GM19463 (cell line): ENCODE measurements at regions not wholly inside any gene's neighbourhood (a gene's known extent, or its start where the extent isn't known, plus 50 kb on each side); places are given as distances from the start of the nearest gene placed in this dataset.
"Not testable (repeated sequence)": the region's sequence is repeated elsewhere in the genome, so short reads cannot be mapped to it uniquely, and the experiment has no call there.

ENCODE experiments used
- ATAC-seq: cut with Tn5 transposase; IDR thresholded peaks from one replicate; pipeline ENCODE4 v1.9.1; 2021; ENCODE audit warnings: mild to moderate bottlenecking, moderate library complexity; ENCODE audit not compliant: unreplicated experiment

DNA sequence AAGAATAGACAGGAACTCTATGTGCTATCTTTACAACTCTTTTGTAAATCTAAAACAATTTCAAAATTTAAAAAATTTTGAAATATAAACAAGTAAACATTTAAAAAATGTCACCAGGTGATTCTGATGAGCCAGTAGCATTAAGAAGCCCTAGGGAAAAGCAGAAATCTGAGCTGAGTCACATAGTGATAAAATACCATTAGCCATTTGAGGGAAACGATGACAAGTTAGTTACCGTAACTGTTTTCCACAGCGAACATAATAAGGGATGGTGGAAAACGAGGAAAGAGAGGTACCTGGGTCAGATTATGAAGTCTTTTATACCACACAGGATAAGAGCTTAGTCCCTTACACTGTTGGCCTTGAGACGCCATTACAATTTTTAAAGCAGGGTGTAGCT lies 55.5 kb downstream of the PRR15 start:
- ATAC-seq, result no peak

DNA sequence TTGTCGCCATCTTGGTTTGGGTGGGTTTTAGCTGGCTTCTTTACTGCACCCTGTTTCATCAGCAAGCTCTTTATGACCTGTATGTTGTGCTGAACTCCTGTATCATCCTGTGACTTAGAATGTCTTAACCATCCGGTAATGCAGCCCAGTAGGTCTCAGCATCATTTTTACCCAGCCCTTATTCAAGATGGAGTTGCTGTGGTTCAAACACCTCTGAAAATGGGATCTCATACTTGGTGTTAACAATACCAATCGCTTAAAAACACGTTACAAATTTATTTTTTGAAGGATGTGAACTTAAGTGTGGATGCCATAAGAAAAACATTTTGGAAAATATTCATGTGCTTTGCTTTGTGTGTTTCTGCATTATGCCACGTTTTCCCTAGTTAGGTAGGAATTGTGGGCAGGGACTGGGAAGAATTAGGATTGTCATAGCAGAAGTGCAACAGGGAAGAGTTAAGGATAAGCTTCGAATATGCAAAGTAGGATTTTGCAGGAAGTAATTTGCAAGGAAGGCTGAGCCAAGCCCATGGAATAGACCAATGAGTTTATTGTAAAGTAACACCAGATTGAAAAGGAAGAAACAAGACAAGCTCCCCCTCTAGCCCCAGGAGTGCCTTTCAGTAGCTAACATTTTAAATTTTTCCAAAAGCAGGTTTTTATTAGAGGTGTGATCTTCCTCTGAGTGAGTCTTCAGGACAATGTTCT lies 56.4 kb downstream of the PRR15 start:
- ATAC-seq, result no peak

DNA sequence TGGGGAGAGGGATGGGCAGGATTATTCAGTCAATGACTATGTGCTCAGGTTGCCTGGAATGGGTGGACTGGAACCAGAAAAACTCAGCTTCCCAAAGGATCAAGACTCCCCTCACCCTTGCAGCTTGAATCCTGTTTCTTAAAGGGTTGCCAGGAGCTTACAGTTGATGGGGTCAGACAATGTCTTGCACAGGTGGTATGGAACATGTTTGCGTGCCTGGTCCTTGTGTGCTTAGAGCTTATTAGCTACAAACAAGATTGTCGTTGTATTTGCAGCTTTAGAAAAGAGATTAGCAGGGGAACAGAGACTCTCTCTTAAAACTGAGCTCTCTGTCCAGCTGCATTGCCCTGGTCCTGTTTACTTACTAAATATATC lies 56.9 kb downstream of the PRR15 start:
- ATAC-seq, result no peak

DNA sequence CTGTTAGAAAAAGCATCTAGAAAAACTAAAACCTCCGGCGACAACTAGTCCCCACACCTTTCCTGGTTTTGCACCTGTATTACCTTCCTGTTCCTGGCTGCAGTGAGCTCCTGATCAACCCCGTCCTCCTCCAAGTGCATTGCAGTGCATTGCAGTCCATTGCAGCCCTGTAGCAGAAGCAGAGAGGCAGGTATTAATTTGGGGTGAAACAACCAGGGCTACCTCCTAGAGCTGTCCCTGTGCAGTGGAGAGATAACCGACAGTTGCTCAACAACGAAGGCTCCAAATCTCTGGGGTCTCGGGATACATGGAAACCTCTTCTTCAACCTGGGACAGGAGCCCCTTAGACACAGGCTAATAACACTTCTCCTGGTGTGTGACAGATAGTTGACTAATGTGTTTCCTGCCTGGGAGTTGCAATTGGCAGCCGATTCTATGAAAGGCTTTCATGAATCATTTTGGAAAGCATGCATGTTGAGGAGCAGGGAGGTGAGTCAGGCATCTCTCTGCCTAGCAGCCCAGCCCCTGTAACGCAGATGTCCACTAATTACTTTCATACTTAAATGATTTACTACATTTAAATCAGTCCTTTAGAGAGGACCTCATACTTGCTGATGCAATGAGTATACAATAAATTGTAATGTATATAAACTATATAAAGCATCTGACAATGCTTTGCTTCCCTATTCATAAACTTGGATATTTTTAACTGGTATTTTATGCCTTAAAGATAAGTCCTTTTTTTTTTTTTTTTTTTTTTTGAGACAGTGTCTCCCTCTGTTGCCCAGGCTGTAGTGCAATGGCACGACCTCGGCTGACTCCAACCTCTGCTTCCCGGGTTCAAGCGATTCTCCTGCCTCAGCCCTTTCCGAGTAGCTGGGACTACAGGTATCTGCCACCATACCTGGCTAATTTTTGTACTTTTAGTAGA lies 59.0 kb downstream of the PRR15 start:
- no peak for ATAC-seq

DNA sequence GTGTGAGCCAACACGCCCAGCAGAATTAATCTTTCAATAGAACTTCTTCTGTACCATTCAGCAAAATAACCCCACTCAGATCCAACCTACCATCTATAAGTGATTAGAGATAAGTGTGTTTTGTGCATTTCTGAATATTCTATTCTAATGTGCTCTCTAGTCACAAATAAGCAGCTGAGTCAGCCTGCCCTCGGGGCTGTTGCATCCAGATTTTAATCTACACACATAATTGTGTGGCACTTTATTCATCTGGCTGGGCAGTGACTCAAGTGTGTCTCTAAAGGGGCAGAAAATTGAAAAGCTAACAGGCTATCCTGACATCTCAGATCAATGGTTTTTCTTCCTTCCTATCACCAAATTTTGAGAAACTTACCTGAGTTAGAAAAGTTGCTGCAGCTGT lies 60.3 kb downstream of the PRR15 start:
- no peak for ATAC-seq

DNA sequence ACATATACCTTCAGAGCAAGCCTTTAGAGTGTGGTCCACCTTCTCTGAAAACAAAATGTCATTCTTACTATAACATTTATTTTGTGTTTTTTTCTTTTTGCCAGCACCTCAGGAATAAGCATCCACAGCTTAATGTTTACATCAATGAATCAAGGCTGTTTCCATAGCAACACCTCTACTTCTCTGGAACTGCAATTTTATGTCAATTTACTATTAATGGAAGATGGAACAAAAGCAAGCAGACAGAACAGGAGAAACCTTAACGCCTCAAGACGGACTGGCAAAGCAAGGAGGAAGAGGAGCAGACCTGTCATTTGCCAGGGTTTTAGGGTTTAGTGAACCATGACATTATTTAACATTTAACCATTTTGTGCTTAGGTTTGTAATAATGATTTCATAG lies 63.1 kb downstream of the PRR15 start:
- no peak for ATAC-seq

DNA sequence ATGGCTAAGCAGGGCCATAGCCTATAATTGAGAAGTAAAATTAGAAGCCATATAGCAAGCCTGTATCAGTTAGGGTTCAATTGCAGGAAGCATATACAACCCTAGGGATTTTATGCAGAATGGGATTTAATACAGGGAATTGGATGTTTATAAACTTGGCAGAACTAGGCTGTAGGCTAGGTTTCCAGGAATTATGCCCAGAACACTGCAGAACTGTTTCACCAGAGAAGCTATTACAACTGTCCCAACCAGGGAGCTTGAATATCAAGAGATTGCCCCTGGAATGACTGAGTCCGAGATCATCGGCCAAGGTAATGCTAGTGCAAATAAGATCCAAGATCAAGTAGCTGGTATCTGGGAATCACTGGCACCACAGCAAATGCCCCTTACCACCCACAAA lies 64.0 kb downstream of the PRR15 start:
- ATAC-seq, result no peak

DNA sequence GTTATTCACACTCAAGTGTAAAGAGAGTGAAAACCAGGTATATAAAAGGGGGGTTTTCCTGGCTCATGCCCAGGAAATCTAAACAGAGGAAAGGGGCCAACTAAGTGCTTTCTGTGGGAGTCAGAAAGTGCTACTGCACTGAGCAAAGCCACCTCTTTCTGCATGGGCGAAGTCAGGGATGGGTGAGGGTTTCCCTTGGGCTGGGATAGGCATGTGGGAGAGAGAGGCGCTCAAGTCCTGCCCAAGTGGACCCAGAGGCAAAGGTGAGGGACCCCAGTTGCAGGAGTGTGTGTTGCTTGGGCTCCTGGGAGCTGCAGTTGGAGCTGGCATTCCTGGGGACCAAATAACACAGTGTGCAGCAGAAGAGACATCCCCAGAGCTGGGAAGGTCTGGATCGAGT lies 65.9 kb downstream of the PRR15 start:
- no peak for ATAC-seq

DNA sequence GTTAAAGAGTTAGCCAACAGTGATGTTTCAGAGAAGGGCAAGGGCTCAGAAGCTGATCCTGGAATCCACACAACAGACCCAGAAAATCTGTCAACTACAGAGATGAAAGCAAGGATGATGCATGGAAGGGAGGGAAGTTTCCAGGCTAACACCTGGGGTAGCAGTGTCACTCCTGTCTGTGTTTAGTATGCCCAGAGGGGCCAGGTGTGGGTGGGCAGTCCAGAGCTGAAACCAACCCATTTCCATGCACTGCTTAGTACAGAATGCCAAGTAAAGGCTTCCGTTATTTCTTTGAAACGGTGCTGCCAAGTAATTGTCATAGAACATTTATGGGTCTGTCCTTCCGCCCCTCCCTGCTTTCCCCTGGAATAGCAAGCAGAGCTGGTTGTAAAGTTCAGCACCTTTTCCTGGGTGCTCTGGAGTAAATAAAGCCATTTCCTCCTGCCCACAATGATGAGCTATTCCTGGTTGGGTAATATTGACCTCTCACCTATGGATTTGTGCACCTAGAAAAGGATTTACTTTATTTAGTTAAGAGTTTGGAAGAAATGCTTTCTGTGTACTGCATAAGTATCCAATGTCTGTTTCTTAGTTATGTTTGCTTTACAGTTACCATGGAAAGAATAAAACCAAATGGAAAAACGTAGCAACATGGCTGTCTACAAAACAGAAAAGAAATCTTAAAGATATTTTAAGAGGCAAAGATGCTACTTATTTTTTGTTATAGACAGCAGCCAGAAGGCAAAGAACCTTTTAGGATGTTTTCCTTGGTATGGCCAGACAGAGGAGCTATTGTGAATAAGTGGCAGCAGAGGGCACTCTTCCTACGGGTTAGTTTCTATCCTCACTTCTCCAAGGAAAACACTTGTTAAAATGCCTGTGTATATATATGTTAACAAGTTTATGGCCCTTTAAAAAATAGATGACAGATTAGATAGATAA lies 71.7 kb downstream of the PRR15 start:
- not testable (repeated sequence) for ATAC-seq

DNA sequence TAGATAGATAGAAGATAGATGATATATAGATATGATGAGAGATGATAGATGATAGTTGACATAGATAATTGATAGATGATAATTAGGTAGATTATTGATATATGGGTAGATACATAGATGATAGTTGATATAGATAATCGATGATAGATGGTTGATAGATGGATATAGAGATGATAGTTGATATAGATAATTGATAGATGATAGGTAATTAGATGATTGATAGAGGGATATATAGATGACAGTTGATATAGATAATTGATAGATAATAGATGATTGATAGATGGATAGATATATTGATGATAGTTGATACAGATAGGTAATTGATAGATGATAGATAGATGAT lies 72.3 kb downstream of the PRR15 start:
- ATAC-seq, result no peak

DNA sequence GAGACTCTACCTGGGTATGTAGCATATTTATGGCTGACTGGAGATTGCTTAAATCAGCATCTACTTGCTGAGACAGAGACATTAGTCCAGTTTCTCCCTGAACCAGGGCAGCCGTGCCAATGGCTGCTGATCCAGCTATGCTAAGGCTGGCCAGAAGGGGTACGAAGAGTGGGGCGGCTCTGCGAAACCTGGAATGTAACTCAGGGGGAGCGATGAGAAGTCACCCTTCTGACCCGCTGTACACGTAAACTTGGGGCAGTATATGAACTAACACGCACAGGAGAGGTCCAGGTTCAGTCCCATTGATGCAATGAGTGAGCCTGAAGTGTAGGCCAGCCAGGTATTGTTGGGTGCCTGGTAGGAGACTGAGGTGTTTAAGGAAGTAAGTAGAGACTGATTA lies 73.7 kb downstream of the PRR15 start:
- ATAC-seq, result no peak

DNA sequence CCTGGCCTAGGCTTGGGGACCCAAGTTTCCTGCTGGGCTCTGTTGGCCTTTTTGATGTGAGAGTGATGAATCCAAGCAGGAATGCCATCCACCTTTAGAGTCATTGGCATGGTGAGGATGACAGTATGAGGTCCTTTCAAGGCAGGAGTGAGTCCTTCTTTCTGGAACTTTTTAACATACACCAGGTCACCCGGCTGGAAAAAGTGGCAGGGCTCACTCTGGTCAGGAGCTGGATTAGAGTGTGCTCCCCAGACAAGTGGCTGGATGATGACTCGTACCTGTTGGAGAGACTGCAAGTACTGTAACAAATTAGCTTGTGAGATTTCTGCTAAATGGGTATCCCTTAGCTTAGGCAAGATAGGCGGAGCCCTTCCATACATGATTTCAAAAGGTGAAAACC lies 75.2 kb downstream of the PRR15 start:
- ATAC-seq, result not testable (repeated sequence)

DNA sequence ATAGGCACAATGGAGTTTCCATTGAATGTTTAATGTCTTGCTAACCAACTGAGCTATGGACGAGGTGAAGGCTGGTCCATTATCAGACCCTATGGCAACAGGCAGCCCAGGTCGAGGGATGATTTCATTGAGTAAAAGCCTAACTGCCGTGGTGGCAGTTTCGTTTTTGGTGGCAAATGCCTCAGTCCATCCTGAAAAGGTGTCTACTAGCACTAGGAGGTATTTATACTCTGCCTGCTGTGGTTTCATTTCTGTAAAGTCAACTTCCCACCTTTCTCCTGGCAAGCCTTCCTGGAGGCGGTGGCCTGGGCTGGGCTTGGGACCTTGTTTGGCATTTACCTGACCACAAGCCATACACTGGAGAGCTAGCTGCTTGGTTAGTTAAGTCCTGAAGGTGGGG lies 75.8 kb downstream of the PRR15 start:
- ATAC-seq, result no peak

DNA sequence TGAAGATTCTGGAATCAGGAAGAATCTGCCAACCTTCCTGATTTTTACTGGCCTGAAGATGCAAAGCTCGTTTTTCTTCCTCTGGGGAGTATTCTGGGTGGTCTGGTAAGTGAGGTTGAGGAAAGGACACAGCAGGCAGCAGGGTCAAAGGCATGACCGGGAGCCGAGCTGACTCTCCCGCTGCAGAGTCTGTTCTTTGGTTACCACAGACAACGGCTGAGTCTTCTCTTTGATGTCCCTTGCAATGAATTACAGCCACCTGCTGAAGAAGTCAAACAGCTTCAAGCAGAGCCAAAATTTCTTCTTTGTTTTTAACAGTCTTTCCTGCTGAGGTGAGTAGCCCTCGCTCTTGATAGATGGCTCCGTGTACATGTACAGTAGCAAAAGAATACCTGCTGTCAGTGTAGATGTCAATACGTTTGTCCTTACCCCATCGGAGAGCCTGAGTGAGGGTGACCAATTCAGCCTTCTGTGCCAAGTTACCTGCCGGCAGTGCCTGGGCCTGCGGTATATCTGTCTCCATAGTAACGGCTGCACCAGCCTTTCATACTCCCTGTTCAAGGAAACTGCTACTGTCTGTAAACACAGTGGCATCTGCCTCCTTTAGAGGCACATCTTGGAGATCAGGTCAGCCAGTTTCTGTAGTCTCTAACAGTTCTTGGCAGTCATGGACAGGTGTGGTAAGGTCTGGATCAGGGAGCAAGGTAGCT lies 76.4 kb downstream of the PRR15 start:
- no peak for ATAC-seq

DNA sequence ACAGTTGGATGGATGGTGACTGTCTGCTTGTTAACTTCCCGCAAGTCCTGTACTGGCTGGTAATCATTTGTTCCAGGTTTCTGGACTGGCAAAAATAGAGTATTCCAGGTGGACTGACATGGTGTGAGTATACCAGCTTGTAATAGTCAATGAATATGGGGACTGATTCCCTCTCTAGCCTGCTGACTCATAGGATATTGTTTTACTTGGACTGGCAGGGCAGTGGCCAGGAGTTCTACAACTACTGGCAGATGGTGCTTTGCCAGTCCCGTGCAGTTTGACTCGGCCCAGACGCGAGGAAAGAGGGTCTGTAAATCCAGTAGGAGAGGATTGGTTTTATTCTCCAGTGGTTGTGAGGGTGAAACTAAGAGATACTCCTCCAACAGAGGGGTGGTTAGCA lies 78.0 kb downstream of the PRR15 start:
- ATAC-seq, result no peak

DNA sequence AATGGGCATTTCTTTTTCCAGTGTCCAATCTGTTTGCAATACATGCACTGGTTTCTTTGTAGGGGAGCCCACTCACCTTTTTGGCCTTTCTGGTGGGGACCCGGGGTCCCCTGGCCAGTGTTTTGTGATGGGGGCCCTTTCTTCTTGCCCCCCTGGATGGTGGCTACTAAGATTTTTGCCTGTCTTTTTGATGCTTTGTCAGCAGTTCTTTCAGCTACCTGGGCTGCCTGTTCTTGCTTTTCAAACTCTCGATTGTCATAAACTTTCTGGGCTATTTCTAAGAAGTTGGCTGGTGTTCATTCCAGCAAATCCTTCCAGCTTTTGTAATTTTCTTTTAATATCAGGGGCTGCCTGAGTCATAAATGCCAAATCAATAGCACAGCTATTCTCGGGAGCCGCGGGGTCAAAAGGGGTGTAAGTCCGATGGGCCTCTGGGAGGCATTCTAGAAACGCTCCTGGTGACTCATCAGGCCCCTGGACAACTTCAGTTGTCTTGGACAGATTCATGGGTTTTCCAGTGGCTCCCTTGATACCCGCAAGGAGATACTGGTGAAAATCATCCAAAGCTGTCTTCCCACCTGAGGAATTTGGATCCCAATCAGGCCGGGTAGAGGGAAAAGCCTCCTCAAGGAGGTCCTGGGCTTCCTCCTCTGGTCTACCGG lies 79.0 kb downstream of the PRR15 start:
- no peak for ATAC-seq

DNA sequence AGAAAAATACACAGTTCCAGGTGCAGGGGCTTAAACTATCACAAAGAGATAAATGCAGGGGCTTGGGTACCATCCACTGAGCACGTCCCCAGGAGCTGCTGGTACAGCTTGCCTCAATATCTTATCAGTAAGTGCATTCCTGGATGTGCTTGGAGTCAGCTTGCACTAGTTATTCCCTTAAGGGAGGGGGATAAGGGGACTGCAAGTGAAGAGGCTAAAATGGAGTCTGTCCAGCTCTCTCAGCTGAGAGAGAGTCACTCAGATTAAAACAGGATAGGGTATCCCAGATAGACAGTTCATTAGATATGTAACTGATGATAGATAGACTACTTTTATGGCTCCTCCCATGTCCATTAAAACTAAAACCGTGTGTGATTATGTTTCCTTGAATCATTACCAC lies 82.5 kb downstream of the PRR15 start:
- not testable (repeated sequence) for ATAC-seq

DNA sequence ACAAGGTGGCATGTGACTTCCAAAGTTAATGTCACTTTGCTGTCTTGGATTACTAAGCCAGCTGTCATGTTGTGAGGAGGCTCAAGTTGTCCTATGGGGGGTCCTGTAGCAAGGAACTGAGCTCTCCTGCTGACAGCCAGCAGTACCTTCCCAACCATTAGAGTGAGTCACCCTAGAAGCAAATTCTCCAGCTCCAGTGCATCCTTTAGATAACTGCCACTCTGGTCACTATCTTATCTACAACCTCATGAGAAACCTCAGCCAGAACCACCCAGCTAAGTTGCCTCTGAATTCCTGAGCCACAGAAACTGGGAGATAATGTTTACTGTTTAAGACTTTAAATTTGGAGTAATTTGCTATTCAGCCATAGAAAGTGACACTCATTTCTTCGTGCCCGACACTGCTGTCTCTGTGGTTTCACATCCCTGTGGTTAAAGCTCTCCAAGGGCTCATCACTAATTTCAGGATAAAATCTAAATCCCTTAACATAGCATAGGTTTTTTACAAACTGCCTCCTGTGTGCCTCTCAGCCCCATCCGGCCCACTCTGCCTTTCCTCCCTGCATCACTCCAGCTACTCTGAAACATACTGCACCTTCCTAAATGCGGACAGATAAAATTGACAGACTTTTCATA lies 83.5 kb downstream of the PRR15 start:
- no peak for ATAC-seq

DNA sequence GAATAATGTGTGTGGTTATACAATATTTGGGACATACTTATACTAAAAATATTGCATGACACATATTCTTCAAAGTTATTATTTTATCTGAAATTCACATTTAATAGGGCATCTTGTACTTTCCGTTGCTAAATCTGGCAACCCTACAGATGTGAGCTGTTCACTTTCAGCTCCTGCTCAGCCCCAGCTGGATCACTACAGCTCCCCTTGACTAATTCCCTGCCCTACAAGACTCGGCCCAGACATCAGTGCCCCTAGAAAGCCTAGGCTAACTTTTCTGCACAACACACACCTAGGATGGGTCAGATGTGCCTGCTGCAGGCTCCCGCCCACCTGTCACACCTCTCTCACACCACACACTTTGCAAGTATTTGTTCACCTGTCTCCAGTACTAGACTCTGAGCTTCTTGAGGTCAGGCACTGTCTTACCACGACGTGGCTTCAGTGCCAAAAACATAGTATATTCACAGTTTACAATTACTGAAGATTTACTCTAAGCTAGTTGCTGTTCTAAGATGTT lies 84.1 kb downstream of the PRR15 start:
- ATAC-seq, result not testable (repeated sequence)
